CD4-positive, alpha-beta T cell treated with Interleukin-21 for 1 hour (primary cell): ENCODE measurements at regions not wholly inside any gene's neighbourhood (a gene's known extent, or its start where the extent isn't known, plus 50 kb on each side); places are given as distances from the start of the nearest gene placed in this dataset.

ENCODE experiments used
- DNase-seq: peaks from one replicate; pipeline ENCODE4 v3.0.0-alpha.2; 2020

- no peak for DNase-seq
These were observed 315.0 kb downstream of the TNS1 start for GRCh38 chr2:217687771-217688170.

GRCh38 chr2:217685255-217685605 is 317.6 kb downstream of the TNS1 start:
- DNase-seq: no peak

- no peak for DNase-seq
These were observed 318.2 kb downstream of the TNS1 start for GRCh38 chr2:217684431-217685254.

GRCh38 chr2:217683106-217683870 is 319.5 kb downstream of the TNS1 start:
- no peak for DNase-seq

GRCh38 chr2:217681791-217682190 is 321.0 kb downstream of the TNS1 start:
- no peak for DNase-seq

- no peak for DNase-seq
These were observed 322.4 kb downstream of the TNS1 start for GRCh38 chr2:217680381-217680780.

GRCh38 chr2:217673627-217674026 is 329.2 kb downstream of the TNS1 start:
- DNase-seq: no peak

- DNase-seq: no peak
These were observed 330.3 kb downstream of the TNS1 start for GRCh38 chr2:217672472-217672871.

GRCh38 chr2:217671871-217672270 is 330.9 kb downstream of the TNS1 start:
- no peak for DNase-seq

GRCh38 chr2:217671075-217671474 is 331.7 kb downstream of the TNS1 start:
- no peak for DNase-seq

GRCh38 chr2:217669831-217670230 is 333.0 kb downstream of the TNS1 start:
- DNase-seq: no peak

- no peak for DNase-seq
These were observed 335.3 kb downstream of the TNS1 start for GRCh38 chr2:217667512-217667911.

GRCh38 chr2:217667035-217667434 is 335.8 kb downstream of the TNS1 start:
- DNase-seq: no peak

- DNase-seq: no peak
These were observed 336.5 kb downstream of the TNS1 start for GRCh38 chr2:217666338-217666737.

- no peak for DNase-seq
These were observed 338.0 kb downstream of the TNS1 start for GRCh38 chr2:217664761-217665160.

GRCh38 chr2:217662984-217663602 is 339.7 kb downstream of the TNS1 start:
- no peak for DNase-seq

- DNase-seq: no peak
These were observed 341.4 kb downstream of the TNS1 start for GRCh38 chr2:217661378-217661777.

GRCh38 chr2:217660423-217660822 is 342.4 kb downstream of the TNS1 start:
- DNase-seq: no peak

GRCh38 chr2:217658806-217659205 is 344.0 kb downstream of the TNS1 start:
- no peak for DNase-seq

- DNase-seq: no peak
These were observed 345.5 kb downstream of the TNS1 start for GRCh38 chr2:217657252-217657651.

- no peak for DNase-seq
These were observed 346.5 kb downstream of the TNS1 start for GRCh38 chr2:217656316-217656715.

GRCh38 chr2:217655651-217656050 is 347.1 kb downstream of the TNS1 start:
- DNase-seq: no peak

GRCh38 chr2:217654168-217654567 is 348.6 kb downstream of the TNS1 start:
- no peak for DNase-seq
